SK-N-SH (cell line): ENCODE measurements at regions not wholly inside any gene's neighbourhood (a gene's known extent, or its start where the extent isn't known, plus 50 kb on each side); places are given as distances from the start of the nearest gene placed in this dataset.

Experiments
- CTCF ChIP-seq: fragments of 200-600 bp; sonication (generic); IDR thresholded peaks from 2 replicates; pipeline ENCODE4 v1.6.1; 2017; ENCODE audit warnings: antibody characterized with exemption, mild to moderate bottlenecking, moderate library complexity
- ELF1 ChIP-seq: IDR thresholded peaks from 2 replicates; pipeline ENCODE4 v1.4.0; 2012
- EZH2phosphoT487 ChIP-seq: fragments of 200-600 bp; sonication (generic); IDR thresholded peaks from 2 replicates; pipeline ENCODE4 v1.6.1; 2017; ENCODE audit warnings: low read depth, mixed run types, mild to moderate bottlenecking, antibody characterized with exemption, moderate library complexity, borderline replicate concordance
- JUND ChIP-seq: IDR thresholded peaks from 2 replicates; pipeline ENCODE4 v1.4.0; 2012
- RXRA ChIP-seq: IDR thresholded peaks from 2 replicates; pipeline ENCODE4 v1.4.0; 2012; ENCODE audit warnings: low read depth, mild to moderate bottlenecking, borderline replicate concordance
- SMC3 ChIP-seq: IDR thresholded peaks from 2 replicates; pipeline ENCODE4 v1.6.1; 2012; ENCODE audit warnings: low read depth, low read length, improper control_type of control experiment
- TEAD4 ChIP-seq: IDR thresholded peaks from 2 replicates; pipeline ENCODE4 v1.4.0; 2012; ENCODE audit warnings: mild to moderate bottlenecking, borderline replicate concordance; ENCODE audit not compliant: insufficient read depth
- YY1 ChIP-seq: IDR thresholded peaks from 2 replicates; pipeline ENCODE4 v1.4.0; 2012; ENCODE audit warnings: low read depth, mild to moderate bottlenecking
- TF ChIP-seq, protein P1 (sequence below): fragments of 150-350 bp; IDR thresholded peaks from 2 replicates; pipeline ENCODE4 v1.6.1; 2017; ENCODE audit warnings: antibody characterized with exemption, low read length, low read depth, borderline replicate concordance

DNA sequence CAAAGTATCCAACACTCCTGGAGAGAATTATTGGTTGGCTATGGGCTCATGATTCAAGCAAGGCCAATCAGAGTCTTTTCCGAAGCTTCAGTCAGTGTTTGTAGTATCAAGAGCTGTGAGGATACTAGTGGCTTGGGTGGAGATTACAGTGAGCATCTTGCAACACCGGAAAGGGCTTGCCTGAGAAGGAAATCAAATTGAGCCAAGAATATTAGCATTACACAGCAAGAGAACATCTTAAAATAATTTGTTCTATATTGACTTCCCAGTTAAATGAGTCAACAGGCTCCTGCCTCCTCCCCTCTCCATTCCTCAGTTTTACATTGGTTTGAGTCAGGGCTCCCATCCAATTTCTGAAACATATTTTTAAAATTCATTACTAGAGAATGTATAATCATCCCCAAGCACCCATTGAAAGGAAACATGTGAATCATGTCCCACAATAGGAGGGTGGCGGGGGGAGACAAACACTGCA lies 127.4 kb downstream of the ELAPOR2 start:
- TF ChIP-seq CTCF (no peak), EZH2phosphoT487 (no peak), YY1 (no peak), ELF1 (no peak), RXRA (no peak), SMC3 (no peak), JUND (peak; percentile 44; the same call in 1 of the 2 replicates), TEAD4 (0 out of 2 replicates have a peak, but pooled peaks have one; percentile 49)
- TF ChIP-seq, protein P1, sequence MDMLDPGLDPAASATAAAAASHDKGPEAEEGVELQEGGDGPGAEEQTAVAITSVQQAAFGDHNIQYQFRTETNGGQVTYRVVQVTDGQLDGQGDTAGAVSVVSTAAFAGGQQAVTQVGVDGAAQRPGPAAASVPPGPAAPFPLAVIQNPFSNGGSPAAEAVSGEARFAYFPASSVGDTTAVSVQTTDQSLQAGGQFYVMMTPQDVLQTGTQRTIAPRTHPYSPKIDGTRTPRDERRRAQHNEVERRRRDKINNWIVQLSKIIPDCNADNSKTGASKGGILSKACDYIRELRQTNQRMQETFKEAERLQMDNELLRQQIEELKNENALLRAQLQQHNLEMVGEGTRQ, result no peak
